ENCODE measurements at regions not wholly inside any gene's neighbourhood (a gene's known extent, or its start where the extent isn't known, plus 50 kb on each side); places are given as distances from the start of the nearest gene placed in this dataset.

DNA sequence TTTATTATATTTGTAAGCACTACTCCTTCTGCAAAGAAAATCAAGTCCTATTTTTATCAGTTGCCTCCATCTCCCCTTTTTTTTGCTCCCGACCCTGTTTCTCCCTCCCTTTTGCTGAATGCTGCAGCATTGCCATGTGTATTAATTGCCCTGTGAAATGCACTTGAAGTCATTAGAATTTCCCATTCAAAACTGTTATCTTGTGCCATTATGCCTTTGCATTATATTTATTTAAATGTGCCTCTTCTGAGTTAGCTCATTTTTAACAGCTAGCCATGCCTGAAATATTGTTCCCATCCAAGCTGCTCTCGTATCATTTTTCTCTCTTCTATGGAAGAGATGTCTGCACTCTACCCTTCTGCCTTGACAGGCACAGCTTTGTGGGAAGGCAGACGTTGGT, 404.0 kb upstream of the PLXNA2 start:
- intact Hi-C loops (cut with DNase I), result loop anchor here in 1 of 3 donors (10.0 kb wide), 1 partner anchor 547 kb away; no protein-coding TSS in a partner anchor
- Histone ChIP-seq H3K4me3 (no peak overlapping the region), H3K36me3 (no peaks in the 10 kb centered on the region), H3K27ac (no peak overlapping the region), H3K27me3 (peaks cover 0 to 7% (median 1%) of the 10 kb centered on the region in 4 donors), H3K4me1 (no peaks in the 10 kb centered on the region), H3K9me3 (no peaks in the 10 kb centered on the region)
- ATAC-seq (no peak), DNase-seq (no peak), FAIRE-seq (no peak)
- WGBS, 2 donors, result 53 to 54% methylated on average over 3 of the region's 3 CpGs
- TF ChIP-seq, protein P1, sequence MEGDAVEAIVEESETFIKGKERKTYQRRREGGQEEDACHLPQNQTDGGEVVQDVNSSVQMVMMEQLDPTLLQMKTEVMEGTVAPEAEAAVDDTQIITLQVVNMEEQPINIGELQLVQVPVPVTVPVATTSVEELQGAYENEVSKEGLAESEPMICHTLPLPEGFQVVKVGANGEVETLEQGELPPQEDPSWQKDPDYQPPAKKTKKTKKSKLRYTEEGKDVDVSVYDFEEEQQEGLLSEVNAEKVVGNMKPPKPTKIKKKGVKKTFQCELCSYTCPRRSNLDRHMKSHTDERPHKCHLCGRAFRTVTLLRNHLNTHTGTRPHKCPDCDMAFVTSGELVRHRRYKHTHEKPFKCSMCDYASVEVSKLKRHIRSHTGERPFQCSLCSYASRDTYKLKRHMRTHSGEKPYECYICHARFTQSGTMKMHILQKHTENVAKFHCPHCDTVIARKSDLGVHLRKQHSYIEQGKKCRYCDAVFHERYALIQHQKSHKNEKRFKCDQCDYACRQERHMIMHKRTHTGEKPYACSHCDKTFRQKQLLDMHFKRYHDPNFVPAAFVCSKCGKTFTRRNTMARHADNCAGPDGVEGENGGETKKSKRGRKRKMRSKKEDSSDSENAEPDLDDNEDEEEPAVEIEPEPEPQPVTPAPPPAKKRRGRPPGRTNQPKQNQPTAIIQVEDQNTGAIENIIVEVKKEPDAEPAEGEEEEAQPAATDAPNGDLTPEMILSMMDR (IDR thresholded peaks at IDR 0.05), result no peak

GRCh38 chr1:208652296-208653160, 408.3 kb upstream of the PLXNA2 start:
- DNase-seq (peak in 5 of 6 donors; percentile 22 to 67 (median 29)), ATAC-seq (peak; percentile 81 to 99 (median 97)), FAIRE-seq (peak; percentile 26)
- no peaks in the 10 kb centered on the region for H3K36me3 ChIP-seq
- no peaks in the 10 kb centered on the region for H3K9me3 ChIP-seq
- TF ChIP-seq, protein P1 (IDR thresholded peaks at IDR 0.05), result peak; percentile 77 to 83 (median 80)
- H3K4me1 ChIP-seq, result no peaks in the 10 kb centered on the region
- no peak overlapping the region for H3K27ac ChIP-seq
- WGBS, 2 donors, result 10% methylated on average over 8 of the region's 8 CpGs
- no peak overlapping the region for H3K4me3 ChIP-seq
- peaks cover 0 to 7% (median 1%) of the 10 kb centered on the region in 4 donors for H3K27me3 ChIP-seq
- intact Hi-C loops (cut with DNase I), result loop anchor here in 1 of 3 donors (10.0 kb wide), 1 partner anchor 552 kb away; no protein-coding TSS in a partner anchor

DNA sequence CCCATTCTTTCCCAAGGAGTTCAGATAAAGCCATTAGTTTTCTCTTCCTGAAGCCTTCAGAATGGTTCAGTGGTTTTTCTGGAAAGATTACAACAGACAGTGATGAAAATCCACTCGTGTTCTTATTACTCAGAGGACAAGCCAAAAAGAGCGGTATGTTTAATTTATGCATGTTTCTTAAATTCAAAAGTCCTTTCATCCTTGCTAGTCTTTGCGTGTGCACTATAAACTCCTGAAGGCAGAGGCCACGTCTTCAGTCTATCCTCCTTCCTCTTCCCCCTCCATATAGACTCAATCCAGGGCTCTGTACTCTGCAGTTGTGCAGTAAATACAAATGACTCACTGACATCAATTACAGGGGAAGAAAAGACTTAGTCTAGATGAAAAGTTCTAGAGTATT, 409.2 kb upstream of the PLXNA2 start:
- 57 to 69% methylated on average over 4 of the region's 4 CpGs for WGBS, 2 donors
- Histone ChIP-seq H3K4me3 (no peak overlapping the region), H3K36me3 (no peaks in the 10 kb centered on the region), H3K27ac (no peak overlapping the region), H3K4me1 (no peaks in the 10 kb centered on the region), H3K27me3 (peaks cover 0 to 7% (median 1%) of the 10 kb centered on the region in 4 donors), H3K9me3 (no peaks in the 10 kb centered on the region)
- no peak for ATAC-seq
- FAIRE-seq, result no peak
- TF ChIP-seq, protein P1 (IDR thresholded peaks at IDR 0.05), result no peak
- no peak for DNase-seq
- intact Hi-C loops (cut with DNase I), result loop anchor here in 1 of 3 donors (10.0 kb wide), 1 partner anchor 551 kb away; no protein-coding TSS in a partner anchor

DNA sequence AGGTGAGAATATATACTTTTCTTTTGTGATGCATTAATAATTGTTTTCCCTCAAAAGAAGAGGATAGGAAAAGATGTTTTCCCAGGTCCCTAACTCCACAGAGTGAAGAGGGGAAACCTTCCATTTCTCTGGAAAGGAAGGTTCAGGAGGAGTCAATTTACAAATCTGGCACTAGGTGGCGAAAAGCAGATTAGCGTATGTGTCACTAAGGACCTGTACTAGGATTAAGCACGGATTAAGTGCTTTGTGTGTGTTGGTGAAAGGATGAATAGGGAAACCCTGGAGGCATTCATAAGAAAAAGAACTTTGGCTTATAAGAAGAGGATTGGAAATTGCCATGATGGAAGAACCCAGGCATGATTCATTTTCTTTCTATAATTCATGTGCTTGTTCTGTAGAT, 410.1 kb upstream of the PLXNA2 start:
- TF ChIP-seq, protein P1 (IDR thresholded peaks at IDR 0.05), result peak in 1 of 4 donors; percentile 7
- Histone ChIP-seq H3K4me1 (no peaks in the 10 kb centered on the region), H3K4me3 (no peak overlapping the region), H3K27me3 (peaks cover 0 to 7% (median 1%) of the 10 kb centered on the region in 4 donors), H3K9me3 (no peaks in the 10 kb centered on the region), H3K36me3 (no peaks in the 10 kb centered on the region), H3K27ac (no peak overlapping the region)
- intact Hi-C loops (cut with DNase I), result loop anchor here in 1 of 3 donors (10.0 kb wide), 1 partner anchor 551 kb away; no protein-coding TSS in a partner anchor
- FAIRE-seq (no peak), ATAC-seq (peak in 3 of 4 donors; percentile 32 to 57 (median 44)), DNase-seq (no peak)
- 27 to 40% methylated on average over 3 of the region's 3 CpGs for WGBS, 2 donors

DNA sequence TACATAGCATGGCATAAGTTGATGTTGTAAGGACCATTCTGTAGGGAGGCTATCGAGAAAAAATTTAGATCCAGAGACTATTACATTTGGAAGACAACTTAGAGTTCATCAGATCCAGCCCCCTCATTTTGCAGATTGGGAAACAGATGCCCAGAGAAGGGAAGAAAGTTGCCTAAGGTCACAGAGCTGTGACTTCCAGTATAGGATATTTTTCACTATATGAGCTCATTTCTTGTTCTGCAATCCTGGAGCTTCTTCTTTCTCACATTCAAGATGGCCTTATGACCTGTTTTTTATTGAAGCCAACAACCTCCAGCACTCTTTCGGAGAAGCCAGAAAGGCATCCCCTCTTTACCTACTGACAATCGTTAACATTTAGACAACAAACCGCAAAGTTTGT, 421.8 kb upstream of the PLXNA2 start:
- FAIRE-seq, result no peak
- 48 to 50% methylated on average over 4 of the region's 4 CpGs for WGBS, 2 donors
- intact Hi-C loops (cut with DNase I), result no loop called here
- TF ChIP-seq, protein P1 (IDR thresholded peaks at IDR 0.05), result no peak
- Histone ChIP-seq H3K27me3 (no peaks in the 10 kb centered on the region), H3K4me3 (no peak overlapping the region), H3K9me3 (no peaks in the 10 kb centered on the region), H3K36me3 (no peaks in the 10 kb centered on the region), H3K4me1 (no peaks in the 10 kb centered on the region), H3K27ac (no peak overlapping the region)
- no peak for ATAC-seq
- no peak for DNase-seq
